CD4-positive, alpha-beta T cell (primary cell): ENCODE measurements at regions not wholly inside any gene's neighbourhood (a gene's known extent, or its start where the extent isn't known, plus 50 kb on each side); places are given as distances from the start of the nearest gene placed in this dataset.
"Not testable (repeated sequence)": the region's sequence is repeated elsewhere in the genome, so short reads cannot be mapped to it uniquely, and the experiment has no call there.

Experiments
- ATAC-seq: fragments of 200-7000 bp; cut with Tn5 transposase; one replicate; pipeline ENCODE4 v1.10.0; 2022; ENCODE audit warnings: mild to moderate bottlenecking; ENCODE audit not compliant: poor library complexity
- CTCF ChIA-PET: fragments of 350-600 bp; sonication (Branson Sonifier 250); formaldehyde crosslinking; loops from one replicate; lab custom pipeline; 2021; ENCODE audit warnings: antibody characterized with exemption, inconsistent platforms; lab: Charles Lee
- POLR2A ChIA-PET: fragments of 350-600 bp; sonication (Branson Sonifier 250); formaldehyde crosslinking; loops from one replicate; lab custom pipeline; 2021; ENCODE audit warnings: antibody characterized with exemption, inconsistent platforms; lab: Charles Lee
- DNase-seq, 14 experiments: peaks; one replicate each; pipeline ENCODE4 v3.0.0-alpha.2; 2013 to 2020; ENCODE audit warnings: mixed read lengths in 2 of 14
- H3K27ac ChIP-seq, 2 donors: one replicate each; pipeline versions ENCODE4 v1.5.1 to v1.7.0; 2013; ENCODE audit warnings: low read length in 2 of 2, low read depth in 1 of 2, mild to moderate bottlenecking in 1 of 2
- H3K27me3 ChIP-seq, 2 experiments: 1 replicate in 1 of 2; 2 replicates in 1 of 2; pipeline versions ENCODE4 v1.6.1 to v1.7.0; 2013; ENCODE audit warnings: low read length in 2 of 2, control low read depth in 1 of 2, mild to moderate bottlenecking in 1 of 2, moderate library complexity in 1 of 2; ENCODE audit not compliant: insufficient read depth in 2 of 2, control insufficient read depth in 1 of 2
- H3K36me3 ChIP-seq: one replicate; pipeline ENCODE4 v1.6.1; 2013; ENCODE audit warnings: low read length, control low read depth; ENCODE audit not compliant: insufficient read depth
- H3K4me1 ChIP-seq: one replicate; pipeline ENCODE4 v1.6.1; 2013; ENCODE audit warnings: low read length, control low read depth; ENCODE audit not compliant: insufficient read depth
- H3K4me3 ChIP-seq: one replicate; pipeline ENCODE4 v1.5.1; 2013; ENCODE audit warnings: mild to moderate bottlenecking, low read length, moderate library complexity
- H3K9me3 ChIP-seq, 2 experiments: 1 replicate in 1 of 2; 2 replicates in 1 of 2; pipeline versions ENCODE4 v1.6.1 to v1.7.0; 2013; ENCODE audit warnings: low read length in 2 of 2, mild to moderate bottlenecking in 2 of 2, control low read depth in 1 of 2, moderate library complexity in 1 of 2; ENCODE audit not compliant: control insufficient read depth in 1 of 2, insufficient read depth in 1 of 2
- H3K27ac Mint-ChIP-seq: one replicate; pipeline ENCODE4 v1.8.0; 2020; ENCODE audit warnings: mixed read lengths
- H3K27me3 Mint-ChIP-seq: one replicate; pipeline ENCODE4 v1.8.0; 2021; ENCODE audit warnings: mixed read lengths
- H3K36me3 Mint-ChIP-seq: one replicate; pipeline ENCODE4 v1.8.0; 2021; ENCODE audit warnings: low read depth, mixed read lengths
- H3K4me1 Mint-ChIP-seq: one replicate; pipeline ENCODE4 v1.8.0; 2021; ENCODE audit warnings: low read depth, mixed read lengths
- H3K4me3 Mint-ChIP-seq: one replicate; pipeline ENCODE4 v1.8.0; 2020; ENCODE audit warnings: mild to moderate bottlenecking, mixed read lengths
- H3K9me3 Mint-ChIP-seq: one replicate; pipeline ENCODE4 v1.8.0; 2020; ENCODE audit warnings: mixed read lengths
- CTCF ChIP-seq: fragments of 200-600 bp; IDR thresholded peaks from one replicate; pipeline ENCODE4 v1.8.0; 2022; ENCODE audit warnings: antibody characterized with exemption, mild to moderate bottlenecking
- intact Hi-C, 2 experiments: fragments of 100-400 bp; cut with DNase I in 1 of 2; cut with micrococcal nuclease in 1 of 2; formaldehyde crosslinking; loops; one replicate each; pipeline versions ENCODE4 v1.15.1 to v1.9.0; 2023 to 2025; cut with DNase I, micrococcal nuclease

- no peak for DNase-seq
- Histone ChIP-seq H3K9me3 (peaks cover 0 to 11% of the 10 kb centered on the region in 2 experiments), H3K4me3 (no peak overlapping the region), H3K27me3 (no peaks in the 10 kb centered on the region), H3K36me3 (no peaks in the 10 kb centered on the region), H3K27ac (no peak overlapping the region), H3K4me1 (no peaks in the 10 kb centered on the region)
- Mint-ChIP-seq H3K27ac (no peak overlapping the region), H3K9me3 (no peaks in the 10 kb centered on the region), H3K36me3 (no peaks in the 10 kb centered on the region), H3K4me3 (no peak overlapping the region), H3K27me3 (no peaks in the 10 kb centered on the region), H3K4me1 (no peaks in the 10 kb centered on the region)
- CTCF ChIA-PET, result no interaction called here
- no peak for TF ChIP-seq CTCF
- POLR2A ChIA-PET, result no interaction called here
- ATAC-seq, result no peak
- intact Hi-C loops, result no loop called here
These were observed 79.2 kb downstream of the DHCR7 start for GRCh38 chr11:71368966-71369365.

- Histone ChIP-seq H3K27ac (no peak overlapping the region), H3K4me3 (no peak overlapping the region), H3K36me3 (no peaks in the 10 kb centered on the region), H3K27me3 (no peaks in the 10 kb centered on the region), H3K4me1 (no peaks in the 10 kb centered on the region), H3K9me3 (peaks cover 0 to 14% of the 10 kb centered on the region in 2 experiments)
- POLR2A ChIA-PET, result no interaction called here
- CTCF ChIA-PET, result no interaction called here
- Mint-ChIP-seq H3K9me3 (no peaks in the 10 kb centered on the region), H3K36me3 (no peaks in the 10 kb centered on the region), H3K4me3 (no peak overlapping the region), H3K27me3 (no peaks in the 10 kb centered on the region), H3K4me1 (no peaks in the 10 kb centered on the region), H3K27ac (no peak overlapping the region)
- DNase-seq (no peak), ATAC-seq (no peak)
- no peak for TF ChIP-seq CTCF
- intact Hi-C loops, result no loop called here
These were observed 80.4 kb downstream of the DHCR7 start for GRCh38 chr11:71367756-71368155.

- H3K27ac Mint-ChIP-seq, H3K4me1 ChIP-seq, DNase-seq, H3K27ac ChIP-seq, H3K27me3 ChIP-seq, H3K36me3 ChIP-seq, H3K9me3 Mint-ChIP-seq, H3K4me1 Mint-ChIP-seq, H3K4me3 ChIP-seq, H3K4me3 Mint-ChIP-seq, ATAC-seq, CTCF ChIA-PET, POLR2A ChIA-PET, H3K27me3 Mint-ChIP-seq, H3K36me3 Mint-ChIP-seq, intact Hi-C loops: not testable (repeated sequence)
- peaks cover 0 to 14% of the 10 kb centered on the region in 2 experiments for H3K9me3 ChIP-seq
These were observed 80.9 kb downstream of the DHCR7 start for GRCh38 chr11:71367276-71367675.

GRCh38 chr11:71366076-71366475, 82.1 kb downstream of the DHCR7 start:
- TF ChIP-seq CTCF, result no peak
- Mint-ChIP-seq H3K27me3 (no peaks in the 10 kb centered on the region), H3K4me3 (no peak overlapping the region), H3K9me3 (no peaks in the 10 kb centered on the region), H3K4me1 (no peaks in the 10 kb centered on the region), H3K36me3 (no peaks in the 10 kb centered on the region), H3K27ac (no peak overlapping the region)
- DNase-seq (no peak), ATAC-seq (no peak)
- Histone ChIP-seq H3K9me3 (peaks cover 0 to 14% of the 10 kb centered on the region in 2 experiments), H3K36me3 (no peaks in the 10 kb centered on the region), H3K27me3 (no peaks in the 10 kb centered on the region), H3K4me1 (no peaks in the 10 kb centered on the region), H3K27ac (no peak overlapping the region), H3K4me3 (no peak overlapping the region)
- CTCF ChIA-PET, result no interaction called here
- POLR2A ChIA-PET, result no interaction called here
- intact Hi-C loops, result no loop called here
